HG02763 (cell line): ENCODE measurements at regions not wholly inside any gene's neighbourhood (a gene's known extent, or its start where the extent isn't known, plus 50 kb on each side); places are given as distances from the start of the nearest gene placed in this dataset.

ENCODE experiments used
- ATAC-seq: cut with Tn5 transposase; IDR thresholded peaks from one replicate; pipeline ENCODE4 v1.9.1; 2021; ENCODE audit warnings: mild to moderate bottlenecking, moderate library complexity; ENCODE audit not compliant: unreplicated experiment

DNA sequence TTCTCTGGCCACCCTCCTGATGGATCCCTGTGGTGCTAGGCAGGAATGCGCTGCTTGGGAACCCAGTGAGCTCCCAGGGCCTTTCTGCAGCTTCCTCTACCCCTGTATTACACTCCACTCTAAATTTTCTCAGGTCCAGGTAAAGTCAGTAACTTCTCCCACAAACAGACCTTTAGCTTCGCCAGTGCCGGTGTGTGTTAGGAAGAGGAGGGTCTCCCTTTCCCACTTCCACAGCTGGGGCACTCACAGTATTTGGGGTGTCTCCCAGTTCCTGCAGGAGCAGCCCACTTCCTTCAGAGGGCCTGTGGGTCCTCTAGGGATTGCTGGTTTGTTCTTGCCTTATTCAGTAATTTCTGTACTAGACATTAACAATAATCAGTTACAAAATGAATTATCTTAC lies 193.5 kb upstream of the PCDH17 start:
- no peak for ATAC-seq

- ATAC-seq: no peak
Observed at GRCh38 chr13:57443494-57443893, 188.1 kb upstream of the PCDH17 start.

DNA sequence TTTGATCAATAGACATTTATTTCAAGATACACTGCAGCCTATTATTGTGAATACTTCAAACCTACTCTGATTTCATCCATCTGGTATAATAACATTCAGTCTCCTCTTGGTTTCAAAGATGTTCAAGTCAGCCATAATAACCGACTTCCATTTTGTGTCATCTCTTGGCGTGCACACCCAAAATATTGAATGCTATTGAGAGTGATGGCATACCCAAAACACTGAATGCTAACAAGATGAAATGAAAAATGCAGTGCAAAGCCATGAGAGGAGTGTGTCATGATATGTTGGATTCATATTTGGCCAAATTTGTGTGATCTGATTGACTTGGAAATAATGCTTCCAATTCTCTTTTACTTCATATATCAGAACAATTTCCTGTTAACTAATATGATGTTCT lies 181.2 kb upstream of the PCDH17 start:
- no peak for ATAC-seq

- ATAC-seq: no peak
Observed at GRCh38 chr13:57452228-57452627, 179.3 kb upstream of the PCDH17 start.

DNA sequence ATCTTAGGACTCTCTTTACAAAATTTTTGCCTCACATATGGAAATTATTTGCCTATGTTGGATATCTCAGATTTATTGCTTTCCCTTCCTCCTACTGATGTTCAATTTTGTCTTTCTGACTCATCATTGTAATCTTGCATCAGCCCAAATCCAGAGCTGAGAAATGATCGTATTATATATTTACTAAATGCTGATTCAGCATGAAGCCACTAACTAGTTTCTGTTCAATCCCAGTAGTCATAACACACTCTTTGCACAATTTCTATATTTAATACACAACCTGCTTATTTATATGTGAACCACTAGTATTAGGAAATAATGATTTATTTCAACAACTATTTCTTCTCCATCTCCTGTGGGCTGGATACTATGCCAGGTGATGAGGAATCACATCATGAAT lies 161.1 kb upstream of the PCDH17 start:
- ATAC-seq: no peak

DNA sequence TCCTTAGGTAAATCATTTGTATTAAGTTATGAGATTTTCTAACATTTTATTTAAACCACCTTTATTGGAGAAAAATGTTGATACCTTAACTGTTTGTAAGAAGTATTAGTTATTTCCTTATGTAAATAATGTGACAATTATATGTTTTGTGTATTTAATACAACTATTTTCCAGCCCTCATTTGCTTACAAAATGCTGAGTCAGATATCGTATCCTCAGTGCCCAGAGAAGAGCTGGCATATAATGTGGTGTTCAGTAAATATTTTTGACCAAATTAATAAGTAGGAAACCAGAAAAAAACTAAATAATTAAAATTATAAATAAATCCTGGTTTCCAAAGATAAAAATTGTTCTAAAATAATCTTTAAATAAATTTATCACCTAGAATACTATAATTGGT lies 140.2 kb upstream of the PCDH17 start:
- ATAC-seq: no peak

DNA sequence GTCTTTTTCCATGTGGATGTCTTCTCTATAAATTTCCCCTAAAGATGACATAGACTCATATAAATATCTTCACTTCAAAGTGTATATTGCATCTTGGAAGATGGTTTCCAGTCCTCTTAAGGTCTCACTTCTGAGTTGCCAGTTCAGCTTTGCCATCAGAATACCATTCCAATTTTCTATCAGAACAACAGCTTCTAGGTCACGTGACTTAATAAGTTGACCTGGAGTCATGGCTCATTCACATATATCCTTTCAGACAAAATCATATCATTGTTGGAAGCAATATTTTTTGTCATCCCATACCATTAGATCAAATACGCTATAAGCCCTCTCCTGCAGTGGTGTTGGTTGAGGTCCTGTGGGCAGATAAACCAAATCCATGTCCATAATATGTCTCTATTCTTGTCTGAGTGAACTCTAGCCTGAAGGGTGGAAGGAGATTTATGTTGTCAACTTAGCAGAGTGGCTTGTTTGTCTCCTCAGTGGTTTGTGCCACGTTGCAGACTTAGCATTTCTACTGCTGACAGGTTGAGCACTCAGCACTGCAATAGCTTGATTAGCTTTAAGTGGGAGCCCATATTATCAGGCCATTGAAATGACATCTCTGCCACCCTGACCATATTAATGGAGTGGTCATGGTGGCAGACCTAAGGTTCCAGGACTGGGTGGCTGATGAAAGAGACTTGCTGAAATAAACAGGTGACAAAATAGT lies 123.6 kb upstream of the PCDH17 start:
- no peak for ATAC-seq

- no peak for ATAC-seq
Observed at GRCh38 chr13:57511603-57512002, 119.9 kb upstream of the PCDH17 start.

DNA sequence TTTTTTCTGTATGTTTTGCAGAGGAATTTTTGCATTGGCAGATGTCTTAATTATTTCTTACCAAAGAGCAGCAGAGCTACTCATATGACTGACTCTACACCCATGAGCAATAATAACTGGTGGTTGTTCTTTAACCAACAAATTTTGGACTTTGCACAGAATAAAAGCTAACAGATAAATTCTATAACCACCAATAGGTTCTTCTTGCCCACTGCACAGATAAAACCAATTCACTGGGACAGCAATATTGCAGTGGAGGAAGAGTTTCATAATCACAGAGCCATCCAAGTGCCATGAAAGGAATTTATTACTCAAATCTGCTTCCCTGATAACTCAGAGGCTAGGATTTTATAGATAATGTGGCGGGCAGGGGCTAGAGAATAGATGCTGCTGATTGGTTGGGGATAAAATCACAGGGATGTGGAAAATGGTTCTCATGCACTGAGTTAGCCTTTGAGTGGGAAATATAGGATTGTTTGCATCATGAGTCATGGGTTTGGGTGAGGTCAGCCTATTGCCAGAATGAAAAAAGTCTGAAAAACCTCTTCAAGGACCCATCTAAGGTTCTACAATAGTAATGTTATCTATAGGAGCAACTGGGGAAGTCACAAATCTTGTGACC lies 104.3 kb upstream of the PCDH17 start:
- ATAC-seq: no peak

DNA sequence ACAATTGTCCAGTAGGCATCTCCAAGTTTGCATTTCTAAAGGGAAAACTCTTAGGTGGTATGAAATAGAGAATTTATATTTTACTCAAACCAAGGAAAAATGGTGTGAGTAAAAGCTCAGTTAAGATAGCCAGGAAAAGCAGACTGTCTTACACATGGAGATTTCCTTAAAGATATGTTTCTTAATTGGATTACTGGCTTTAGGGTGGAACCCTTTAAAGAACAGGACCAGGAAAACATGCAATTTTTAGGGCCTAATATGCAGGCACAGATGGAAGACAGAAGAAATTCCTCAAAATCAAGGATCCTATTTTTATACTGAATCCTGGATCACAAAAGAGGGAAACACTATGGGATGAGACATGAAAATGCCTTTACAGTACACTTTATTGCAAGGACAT lies 100.3 kb upstream of the PCDH17 start:
- ATAC-seq: no peak

DNA sequence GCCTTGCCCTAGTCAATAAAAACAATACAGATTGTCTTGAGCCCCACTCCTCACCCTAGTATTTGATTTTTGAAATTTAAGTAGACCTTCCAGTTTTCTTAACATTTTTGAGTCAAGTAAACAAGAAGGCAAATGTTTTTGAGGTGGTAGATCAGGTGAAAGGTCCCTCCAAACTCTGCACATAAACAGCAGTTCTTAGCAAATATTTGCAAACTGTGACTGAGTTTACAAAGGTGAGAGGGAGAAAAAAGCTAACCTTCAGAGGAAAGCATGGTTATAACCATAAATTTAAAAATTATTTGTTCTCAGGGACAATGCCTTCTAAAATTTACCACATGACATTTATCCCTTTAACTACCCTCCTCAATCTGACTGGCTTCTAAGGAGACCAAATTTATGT lies 84.6 kb upstream of the PCDH17 start:
- no peak for ATAC-seq

- ATAC-seq: no peak
Observed at GRCh38 chr13:57552437-57552836, 79.1 kb upstream of the PCDH17 start.

- no peak for ATAC-seq
Observed at GRCh38 chr13:57553932-57554331, 77.6 kb upstream of the PCDH17 start.

DNA sequence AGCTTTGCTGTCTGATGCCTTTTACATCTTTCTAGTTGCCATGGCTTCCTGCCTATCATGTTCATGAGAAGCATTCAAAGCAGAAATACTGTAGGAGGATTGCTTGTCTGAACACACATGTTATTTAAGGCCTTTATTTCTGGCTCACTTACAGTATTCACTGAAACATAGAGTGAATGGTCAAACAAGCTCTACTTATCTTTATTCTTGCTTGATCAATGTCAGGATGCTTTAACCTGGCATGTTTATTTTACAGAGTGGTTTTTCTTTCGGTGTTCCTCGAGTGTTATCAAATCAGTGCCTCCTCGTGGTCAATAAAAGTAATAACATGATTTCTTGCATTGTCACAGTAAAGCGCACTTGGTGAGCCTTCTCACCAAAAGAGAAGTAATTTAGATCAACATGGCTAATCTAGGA lies 73.5 kb upstream of the PCDH17 start:
- ATAC-seq: no peak

DNA sequence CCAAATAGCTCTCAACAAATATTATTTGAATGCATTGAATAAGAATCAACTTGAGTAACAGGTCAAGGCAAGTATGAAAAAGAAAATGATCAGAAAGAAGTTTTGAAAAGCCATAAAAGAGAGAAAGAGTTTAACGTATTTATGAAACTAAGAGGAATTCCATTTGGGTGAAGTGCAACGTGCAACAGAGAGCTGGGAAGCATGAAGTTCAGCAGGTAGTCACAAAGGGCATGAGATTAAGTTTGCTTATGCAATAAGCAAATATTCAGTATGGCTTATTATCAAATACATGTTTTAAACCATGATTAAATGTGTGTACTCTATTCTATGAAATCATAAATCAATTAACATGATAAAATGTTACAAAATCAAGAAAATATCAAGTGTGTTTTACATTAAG lies 62.7 kb upstream of the PCDH17 start:
- no peak for ATAC-seq

DNA sequence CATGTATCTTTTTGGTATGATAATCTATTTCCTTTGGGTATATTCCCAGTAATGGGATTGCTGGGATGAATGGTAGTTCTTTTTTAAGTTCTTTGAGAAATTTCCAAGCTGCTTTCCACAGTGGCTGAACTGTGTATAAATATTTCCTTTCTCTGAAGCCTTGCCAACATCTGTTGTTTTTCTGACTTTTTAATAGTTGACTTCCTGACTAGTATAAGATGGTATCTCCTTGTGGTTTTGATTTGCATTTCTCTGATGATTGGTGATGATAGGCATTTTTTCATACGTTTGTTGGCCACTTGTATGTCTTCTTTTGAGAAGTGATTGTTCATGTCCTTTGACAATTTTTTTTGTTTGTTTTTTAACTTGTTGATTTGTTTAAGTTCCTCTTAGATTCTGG lies 61.6 kb upstream of the PCDH17 start:
- no peak for ATAC-seq
